Dendritic cell treated with granulocyte-macrophage colony-stimulating factor and Interleukin-4, amounts not matched to agents 40 ng/mL and 50 ng/mL, for 4 days (primary cell): ENCODE measurements at regions not wholly inside any gene's neighbourhood (a gene's known extent, or its start where the extent isn't known, plus 50 kb on each side); places are given as distances from the start of the nearest gene placed in this dataset.

Experiments
- H3K27ac Mint-ChIP-seq: one replicate; pipeline ENCODE4 v1.8.0; 2022; ENCODE audit warnings: mild to moderate bottlenecking, mixed read lengths
- H3K27me3 Mint-ChIP-seq: one replicate; pipeline ENCODE4 v1.8.0; 2022; ENCODE audit warnings: mild to moderate bottlenecking, mixed read lengths
- H3K36me3 Mint-ChIP-seq: one replicate; pipeline ENCODE4 v1.8.0; 2022; ENCODE audit warnings: low read depth, mixed read lengths
- H3K4me1 Mint-ChIP-seq: one replicate; pipeline ENCODE4 v1.8.0; 2022; ENCODE audit warnings: low read depth, mixed read lengths
- H3K4me3 Mint-ChIP-seq: one replicate; pipeline ENCODE4 v1.8.0; 2022; ENCODE audit warnings: mild to moderate bottlenecking, moderate library complexity, mixed read lengths
- H3K9me3 Mint-ChIP-seq: one replicate; pipeline ENCODE4 v1.8.0; 2022; ENCODE audit warnings: mixed read lengths
- intact Hi-C: fragments of 100-400 bp; cut with micrococcal nuclease; formaldehyde crosslinking; loops from one replicate; pipeline ENCODE4 v1.15.0; 2022

DNA sequence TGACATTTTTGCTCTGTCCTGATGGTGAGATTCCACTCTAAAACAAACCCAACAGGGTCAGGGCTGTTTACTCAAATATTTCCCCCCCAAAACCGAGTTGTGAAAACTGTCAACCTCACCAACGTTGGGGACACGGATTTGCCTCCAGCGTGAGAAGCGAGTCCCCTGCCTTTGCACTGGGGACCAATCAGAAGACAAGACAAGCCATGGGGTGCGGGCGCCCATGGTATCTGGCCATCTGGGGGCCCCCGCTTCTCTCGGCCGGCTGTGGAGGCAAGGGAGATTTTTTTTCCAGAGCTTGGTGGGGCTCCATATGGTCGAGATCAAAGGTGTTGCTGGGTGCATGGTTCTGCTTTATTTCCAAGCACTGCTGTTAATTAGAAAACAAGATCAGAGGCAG is 272.1 kb downstream of the BCL11B start:
- H3K4me1 Mint-ChIP-seq = no peaks in the 10 kb centered on the region
- no peaks in the 10 kb centered on the region for H3K27me3 Mint-ChIP-seq
- intact Hi-C loops = no loop called here
- no peaks in the 10 kb centered on the region for H3K36me3 Mint-ChIP-seq
- H3K27ac Mint-ChIP-seq = no peak overlapping the region
- H3K9me3 Mint-ChIP-seq = no peaks in the 10 kb centered on the region
- H3K4me3 Mint-ChIP-seq = no peak overlapping the region

GRCh38 chr14:99001241-99001640 is 270.8 kb downstream of the BCL11B start:
- Mint-ChIP-seq H3K4me3 (no peak overlapping the region), H3K9me3 (no peaks in the 10 kb centered on the region), H3K27me3 (no peaks in the 10 kb centered on the region), H3K36me3 (no peaks in the 10 kb centered on the region), H3K27ac (no peak overlapping the region), H3K4me1 (no peaks in the 10 kb centered on the region)
- intact Hi-C loops = no loop called here

DNA sequence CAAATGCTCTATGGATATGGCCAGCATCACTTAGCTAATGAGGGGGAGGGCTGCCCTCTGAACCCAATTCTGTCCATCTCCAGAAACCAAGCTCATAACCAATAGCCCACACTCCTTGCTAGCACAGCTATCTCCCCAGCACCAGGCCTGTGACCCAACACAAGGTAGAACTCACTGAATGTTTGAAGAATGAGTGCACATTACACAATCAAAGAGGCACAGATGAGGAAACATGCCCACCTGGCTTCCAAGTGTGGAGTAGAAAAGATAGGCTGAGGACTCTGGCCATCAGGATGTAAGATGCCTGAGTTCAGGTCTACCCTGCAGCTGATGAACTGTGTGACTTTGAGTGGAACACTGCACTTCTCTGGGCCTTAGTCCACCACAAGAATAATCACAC is 268.4 kb downstream of the BCL11B start:
- intact Hi-C loops = no loop called here
- Mint-ChIP-seq H3K36me3 (no peaks in the 10 kb centered on the region), H3K4me1 (no peaks in the 10 kb centered on the region), H3K27me3 (no peaks in the 10 kb centered on the region), H3K27ac (no peak overlapping the region), H3K4me3 (no peak overlapping the region), H3K9me3 (no peaks in the 10 kb centered on the region)

DNA sequence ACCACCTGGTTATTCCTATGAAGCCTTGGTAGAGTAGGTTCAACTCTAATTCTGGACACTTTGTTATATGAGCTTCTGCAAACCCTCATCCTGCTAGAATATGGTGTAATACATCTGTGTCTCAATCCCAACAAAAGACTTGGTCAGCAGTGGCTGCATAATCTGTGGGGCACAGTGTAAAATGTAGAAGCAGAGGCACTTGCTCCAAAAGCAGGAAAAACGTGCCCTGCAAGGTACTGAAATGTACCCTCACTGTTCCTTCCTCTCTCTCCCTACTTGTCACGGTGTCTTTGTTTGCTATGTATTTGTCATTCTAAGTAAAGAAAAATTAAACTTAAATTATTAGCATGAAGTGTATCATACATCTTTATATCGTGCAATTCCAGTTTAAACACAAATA is 267.9 kb downstream of the BCL11B start:
- no peaks in the 10 kb centered on the region for H3K9me3 Mint-ChIP-seq
- H3K27ac Mint-ChIP-seq = no peak overlapping the region
- H3K36me3 Mint-ChIP-seq = no peaks in the 10 kb centered on the region
- H3K27me3 Mint-ChIP-seq = no peaks in the 10 kb centered on the region
- intact Hi-C loops = no loop called here
- no peaks in the 10 kb centered on the region for H3K4me1 Mint-ChIP-seq
- H3K4me3 Mint-ChIP-seq = no peak overlapping the region

- no peaks in the 10 kb centered on the region for H3K9me3 Mint-ChIP-seq
- H3K27me3 Mint-ChIP-seq = no peaks in the 10 kb centered on the region
- no peaks in the 10 kb centered on the region for H3K4me1 Mint-ChIP-seq
- no peaks in the 10 kb centered on the region for H3K36me3 Mint-ChIP-seq
- intact Hi-C loops = no loop called here
- no peak overlapping the region for H3K4me3 Mint-ChIP-seq
- H3K27ac Mint-ChIP-seq = no peak overlapping the region
These were observed 265.7 kb downstream of the BCL11B start for GRCh38 chr14:99006276-99006675.

DNA sequence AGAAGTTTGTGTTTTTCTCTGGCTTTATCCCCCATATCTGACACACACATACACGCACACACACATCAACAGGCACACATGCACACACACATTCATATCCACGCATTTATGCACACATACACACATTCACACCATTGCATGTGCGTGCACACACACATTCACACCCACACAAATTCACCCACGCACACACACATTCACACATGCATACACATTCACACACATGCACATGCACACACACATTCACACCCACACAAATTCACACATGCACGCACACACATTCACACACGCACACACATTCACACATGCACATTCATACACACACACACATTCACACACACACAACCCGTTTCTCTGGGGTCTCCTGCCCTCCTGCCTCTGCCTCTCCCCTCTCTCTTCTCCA is 264.2 kb downstream of the BCL11B start:
- Mint-ChIP-seq H3K27ac (no peak overlapping the region), H3K27me3 (no peaks in the 10 kb centered on the region), H3K36me3 (no peaks in the 10 kb centered on the region), H3K9me3 (no peaks in the 10 kb centered on the region), H3K4me1 (no peaks in the 10 kb centered on the region), H3K4me3 (no peak overlapping the region)
- intact Hi-C loops = no loop called here

- no peaks in the 10 kb centered on the region for H3K4me1 Mint-ChIP-seq
- intact Hi-C loops = no loop called here
- no peak overlapping the region for H3K4me3 Mint-ChIP-seq
- no peaks in the 10 kb centered on the region for H3K36me3 Mint-ChIP-seq
- H3K27me3 Mint-ChIP-seq = no peaks in the 10 kb centered on the region
- H3K27ac Mint-ChIP-seq = no peak overlapping the region
- no peaks in the 10 kb centered on the region for H3K9me3 Mint-ChIP-seq
These were observed 262.1 kb downstream of the BCL11B start for GRCh38 chr14:99009871-99010270.

DNA sequence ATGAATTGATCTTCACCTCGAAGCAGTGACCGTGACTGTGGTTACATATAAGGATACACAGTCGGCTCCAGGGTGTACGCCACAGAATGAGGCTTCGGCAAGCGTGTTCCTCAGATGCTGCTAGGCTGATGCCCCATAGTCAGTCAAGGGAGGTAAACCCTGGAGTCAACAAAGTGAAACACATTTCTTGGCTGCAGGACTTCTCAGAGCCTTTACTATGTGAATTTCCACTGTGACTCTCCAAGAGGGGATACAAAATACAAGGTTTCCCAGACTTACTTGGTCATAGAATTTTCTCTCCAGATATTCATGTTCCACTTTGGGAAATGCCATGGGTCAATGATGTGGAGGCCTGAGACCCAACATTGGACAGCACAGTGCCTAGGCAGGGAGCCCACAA is 260.6 kb downstream of the BCL11B start:
- H3K4me1 Mint-ChIP-seq = no peaks in the 10 kb centered on the region
- no peak overlapping the region for H3K27ac Mint-ChIP-seq
- no peaks in the 10 kb centered on the region for H3K36me3 Mint-ChIP-seq
- no peak overlapping the region for H3K4me3 Mint-ChIP-seq
- no peaks in the 10 kb centered on the region for H3K27me3 Mint-ChIP-seq
- H3K9me3 Mint-ChIP-seq = no peaks in the 10 kb centered on the region
- intact Hi-C loops = no loop called here

DNA sequence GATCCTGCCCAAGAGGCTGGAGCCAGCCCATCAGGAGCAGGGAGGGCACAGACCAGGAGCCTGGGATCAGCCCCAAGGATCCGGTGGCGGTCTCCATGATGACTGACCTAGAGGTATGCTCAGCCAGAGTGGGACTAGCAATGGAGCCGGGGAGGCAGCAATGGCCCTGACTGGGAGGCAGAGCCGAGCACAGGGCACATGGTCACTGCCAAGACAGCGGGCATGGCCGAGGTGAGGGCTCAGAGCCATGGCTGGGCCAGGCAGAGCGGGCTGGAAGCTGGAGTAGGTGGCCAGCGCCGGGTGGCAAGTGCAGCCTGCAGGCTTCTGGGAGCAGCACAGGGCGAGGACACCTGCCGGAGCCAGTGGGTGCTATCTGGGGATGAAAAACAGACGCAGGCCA is 259.3 kb downstream of the BCL11B start:
- no peaks in the 10 kb centered on the region for H3K9me3 Mint-ChIP-seq
- intact Hi-C loops = no loop called here
- no peak overlapping the region for H3K27ac Mint-ChIP-seq
- H3K27me3 Mint-ChIP-seq = no peaks in the 10 kb centered on the region
- no peaks in the 10 kb centered on the region for H3K36me3 Mint-ChIP-seq
- H3K4me1 Mint-ChIP-seq = no peaks in the 10 kb centered on the region
- no peak overlapping the region for H3K4me3 Mint-ChIP-seq

GRCh38 chr14:99015833-99016232 is 256.2 kb downstream of the BCL11B start:
- Mint-ChIP-seq H3K4me3 (no peak overlapping the region), H3K9me3 (peaks cover 10% of the 10 kb centered on the region), H3K27ac (no peak overlapping the region), H3K4me1 (peaks cover 9% of the 10 kb centered on the region), H3K27me3 (no peaks in the 10 kb centered on the region), H3K36me3 (no peaks in the 10 kb centered on the region)
- intact Hi-C loops = no loop called here

- no peaks in the 10 kb centered on the region for H3K27me3 Mint-ChIP-seq
- peaks cover 29% of the 10 kb centered on the region for H3K4me1 Mint-ChIP-seq
- no peaks in the 10 kb centered on the region for H3K36me3 Mint-ChIP-seq
These were observed 248.6 kb downstream of the BCL11B start for GRCh38 chr14:99023371-99023770.

DNA sequence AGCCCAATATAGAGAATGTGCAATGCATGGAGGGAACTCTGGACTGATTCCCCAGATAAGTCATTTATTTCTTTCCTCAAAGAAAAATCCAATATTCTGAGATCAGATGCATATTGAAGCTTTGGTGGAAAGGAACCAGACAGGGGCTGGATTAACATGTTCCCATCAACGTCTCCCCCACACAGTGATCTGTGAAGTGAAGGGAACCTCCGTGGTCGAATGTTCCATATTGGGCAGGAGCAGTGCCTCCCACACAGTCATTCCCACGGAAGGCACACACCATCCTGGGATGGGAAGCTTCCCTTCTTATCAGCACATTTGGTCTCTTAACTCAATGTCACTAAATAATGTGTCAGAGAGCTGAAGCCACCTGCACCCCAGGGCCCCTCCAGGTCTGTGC is 247.1 kb downstream of the BCL11B start:
- intact Hi-C loops = no loop called here
- H3K27me3 Mint-ChIP-seq = no peaks in the 10 kb centered on the region

More at GRCh38 chr14:99023371-99023770, 248.6 kb downstream of the BCL11B start:
- peaks cover 13% of the 10 kb centered on the region for H3K9me3 Mint-ChIP-seq
- no peak overlapping the region for H3K27ac Mint-ChIP-seq
- H3K4me3 Mint-ChIP-seq = no peak overlapping the region
- intact Hi-C loops = no loop called here

GRCh38 chr14:99025418-99025817 is 246.6 kb downstream of the BCL11B start:
- Mint-ChIP-seq H3K36me3 (no peaks in the 10 kb centered on the region), H3K4me3 (no peak overlapping the region), H3K27me3 (no peaks in the 10 kb centered on the region), H3K9me3 (peaks cover 7% of the 10 kb centered on the region), H3K27ac (no peak overlapping the region), H3K4me1 (peaks cover 24% of the 10 kb centered on the region)
- intact Hi-C loops = no loop called here

More for the DNA sequence above, 247.1 kb downstream of the BCL11B start:
- Mint-ChIP-seq H3K9me3 (peaks cover 12% of the 10 kb centered on the region), H3K27ac (no peak overlapping the region), H3K4me3 (no peak overlapping the region), H3K36me3 (no peaks in the 10 kb centered on the region), H3K4me1 (peaks cover 29% of the 10 kb centered on the region)

DNA sequence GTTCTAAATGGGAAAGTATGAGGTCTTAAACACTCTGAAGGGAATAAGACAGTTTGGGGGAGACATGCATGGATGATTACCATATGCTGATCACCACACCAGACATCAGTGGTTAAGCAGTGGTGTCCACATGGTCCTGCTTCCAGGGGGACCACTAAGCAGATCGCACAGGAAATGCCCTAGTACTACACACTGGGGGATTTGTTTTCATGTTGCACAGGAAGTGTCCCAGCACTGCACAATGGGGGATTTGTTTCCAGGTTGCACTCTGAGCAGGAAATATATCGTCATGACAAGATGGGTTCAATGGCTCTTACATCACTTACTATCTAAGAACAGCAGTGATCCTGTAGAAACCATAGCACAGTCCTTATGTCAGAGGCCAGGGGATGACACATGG is 245.5 kb downstream of the BCL11B start:
- peaks cover 16% of the 10 kb centered on the region for H3K4me1 Mint-ChIP-seq
- H3K27ac Mint-ChIP-seq = no peak overlapping the region
- no peaks in the 10 kb centered on the region for H3K9me3 Mint-ChIP-seq
- intact Hi-C loops = no loop called here
- no peaks in the 10 kb centered on the region for H3K27me3 Mint-ChIP-seq
- H3K4me3 Mint-ChIP-seq = no peak overlapping the region
- no peaks in the 10 kb centered on the region for H3K36me3 Mint-ChIP-seq

- Mint-ChIP-seq H3K36me3 (peaks cover 7% of the 10 kb centered on the region), H3K27ac (no peak overlapping the region), H3K4me3 (no peak overlapping the region), H3K9me3 (peaks cover 12% of the 10 kb centered on the region), H3K4me1 (no peaks in the 10 kb centered on the region), H3K27me3 (no peaks in the 10 kb centered on the region)
- intact Hi-C loops = no loop called here
These were observed 244.0 kb downstream of the BCL11B start for GRCh38 chr14:99028041-99028440.
